ENCODE measurements at regions not wholly inside any gene's neighbourhood (a gene's known extent, or its start where the extent isn't known, plus 50 kb on each side); places are given as distances from the start of the nearest gene placed in this dataset.
"Not testable (repeated sequence)": the region's sequence is repeated elsewhere in the genome, so short reads cannot be mapped to it uniquely, and the experiment has no call there.

DNA sequence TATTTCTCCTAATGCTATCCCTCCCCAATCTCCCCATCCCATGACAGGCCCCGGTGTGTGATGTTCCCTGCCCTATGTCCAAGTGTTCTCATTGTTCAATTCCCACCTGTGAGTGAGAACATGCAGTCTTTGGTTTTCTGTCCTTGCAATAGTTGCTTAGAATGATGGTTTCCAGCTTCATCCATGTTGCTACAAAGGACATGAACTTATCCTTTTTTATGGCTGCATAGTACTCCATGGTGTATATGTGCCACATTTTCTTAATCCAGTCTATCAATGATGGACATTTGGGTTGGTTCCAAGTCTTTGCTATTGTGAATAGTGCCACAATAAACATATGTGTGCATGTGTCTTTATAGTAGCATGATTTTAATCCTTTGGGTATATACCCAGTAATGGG lies 51.3 kb upstream of the RIOK2 start:
- H3K4me3 Mint-ChIP-seq; H3K36me3 Mint-ChIP-seq (ENCODE audit: low read depth); H3K27ac Mint-ChIP-seq; ATAC-seq (ENCODE audit: low read depth); H3K27me3 Mint-ChIP-seq; H3K4me1 Mint-ChIP-seq; DNase-seq; CTCF ChIA-PET; H3K9me3 Mint-ChIP-seq; POLR2A ChIA-PET: not testable (repeated sequence)
- intact Hi-C loops (cut with micrococcal nuclease): loop anchor here (5.0 kb wide), 1 partner anchor 1828 kb away; no protein-coding TSS in a partner anchor

- CTCF ChIA-PET: no interaction called here
- TF ChIP-seq CTCF (IDR thresholded peaks at IDR 0.05): no peak
- intact Hi-C loops (cut with micrococcal nuclease): no loop called here
- H3K9me3 Mint-ChIP-seq: no peaks in the 10 kb centered on the region
- no peak for ATAC-seq (ENCODE audit: low read depth)
- H3K36me3 Mint-ChIP-seq (ENCODE audit: low read depth): peaks cover 2% of the 10 kb centered on the region
- H3K27me3 Mint-ChIP-seq: peaks cover 3% of the 10 kb centered on the region
- H3K4me1 Mint-ChIP-seq: peaks cover 2% of the 10 kb centered on the region
- H3K4me3 Mint-ChIP-seq: no peak overlapping the region
- DNase-seq: no peak
- H3K27ac Mint-ChIP-seq: no peak overlapping the region
- POLR2A ChIA-PET: no interaction called here
Measured at GRCh38 chr5:97242341-97242740, 59.3 kb upstream of the RIOK2 start.

DNA sequence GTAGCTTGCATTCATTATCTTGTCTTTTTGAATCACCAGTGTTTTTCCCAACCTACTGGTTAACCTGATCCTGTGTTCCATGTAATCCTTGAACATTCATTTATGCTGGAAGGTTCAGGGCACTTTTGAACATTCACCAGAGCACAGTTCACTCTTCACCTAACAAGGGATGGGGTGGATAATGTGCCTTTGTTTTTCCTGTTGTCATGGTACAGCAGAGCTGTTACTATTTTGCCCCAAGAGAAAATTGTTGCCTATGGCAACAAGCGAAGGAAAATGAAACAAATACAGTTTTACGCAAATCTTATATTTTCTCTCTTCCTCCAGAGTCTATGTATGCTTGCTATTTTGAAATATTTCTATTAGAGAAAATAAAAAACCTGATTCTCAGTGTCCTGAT lies 60.3 kb upstream of the RIOK2 start:
- H3K9me3 Mint-ChIP-seq: no peaks in the 10 kb centered on the region
- ChIA-PET POLR2A (no interaction called here), CTCF (no interaction called here)
- no peak overlapping the region for H3K27ac Mint-ChIP-seq
- intact Hi-C loops (cut with micrococcal nuclease): no loop called here
- no peak for TF ChIP-seq CTCF (IDR thresholded peaks at IDR 0.05)
- no peak for ATAC-seq (ENCODE audit: low read depth)
- peaks cover 2% of the 10 kb centered on the region for H3K36me3 Mint-ChIP-seq (ENCODE audit: low read depth)
- no peak overlapping the region for H3K4me3 Mint-ChIP-seq
- H3K4me1 Mint-ChIP-seq: peaks cover 2% of the 10 kb centered on the region
- H3K27me3 Mint-ChIP-seq: peaks cover 3% of the 10 kb centered on the region
- DNase-seq: no peak

DNA sequence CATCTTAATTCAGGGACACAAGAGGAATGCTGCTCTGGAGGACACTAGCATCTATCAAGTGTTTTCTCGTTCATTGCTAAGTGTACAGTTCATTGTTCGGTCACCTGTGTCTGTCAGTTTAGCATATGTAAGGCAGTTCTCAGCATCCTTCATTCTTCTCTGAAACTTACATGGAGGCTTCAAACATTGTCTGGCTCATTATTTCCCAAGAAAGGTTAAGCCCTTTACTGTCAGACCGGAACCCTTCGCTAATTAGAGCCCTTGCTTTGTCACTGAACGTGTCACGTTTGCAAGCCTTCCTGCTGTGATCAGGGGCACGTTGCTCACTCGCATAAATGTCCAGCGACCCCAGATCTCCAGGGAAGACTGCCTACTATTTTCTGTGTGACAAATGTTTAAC lies 62.3 kb upstream of the RIOK2 start:
- DNase-seq: no peak
- no peak for TF ChIP-seq CTCF (IDR thresholded peaks at IDR 0.05)
- H3K4me3 Mint-ChIP-seq: no peak overlapping the region
- H3K27me3 Mint-ChIP-seq: no peaks in the 10 kb centered on the region
- no peaks in the 10 kb centered on the region for H3K9me3 Mint-ChIP-seq
- ChIA-PET POLR2A (no interaction called here), CTCF (no interaction called here)
- peaks cover 2% of the 10 kb centered on the region for H3K36me3 Mint-ChIP-seq (ENCODE audit: low read depth)
- H3K4me1 Mint-ChIP-seq: peaks cover 2% of the 10 kb centered on the region
- no peak for ATAC-seq (ENCODE audit: low read depth)
- no peak overlapping the region for H3K27ac Mint-ChIP-seq
- intact Hi-C loops (cut with micrococcal nuclease): no loop called here

DNA sequence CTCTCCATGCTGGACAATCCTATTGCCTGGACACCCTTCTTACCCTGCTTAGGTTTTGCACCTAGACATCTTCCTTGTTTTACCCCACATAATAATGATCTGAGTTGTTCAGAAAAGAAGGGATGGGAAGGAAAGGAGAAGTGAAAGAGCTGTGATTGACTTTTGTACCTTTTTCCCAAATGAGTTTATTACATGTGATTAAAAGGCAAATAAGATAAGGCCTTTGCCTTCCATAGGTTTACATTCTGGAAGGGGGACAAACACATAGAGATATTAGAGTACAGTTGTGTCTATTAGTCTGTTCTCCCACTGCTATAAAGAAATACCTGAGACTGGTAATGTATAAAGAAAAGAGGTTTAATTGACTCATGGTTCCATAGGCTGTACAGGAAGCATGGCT lies 67.1 kb upstream of the RIOK2 start:
- ATAC-seq (ENCODE audit: low read depth) (no peak), DNase-seq (no peak)
- ChIA-PET CTCF (no interaction called here), POLR2A (no interaction called here)
- Mint-ChIP-seq H3K27me3 (peaks cover 2% of the 10 kb centered on the region), H3K36me3 (ENCODE audit: low read depth) (no peaks in the 10 kb centered on the region), H3K4me1 (no peaks in the 10 kb centered on the region), H3K9me3 (peaks cover 4% of the 10 kb centered on the region), H3K4me3 (no peak overlapping the region), H3K27ac (no peak overlapping the region)
- intact Hi-C loops (cut with micrococcal nuclease): no loop called here
- TF ChIP-seq CTCF (IDR thresholded peaks at IDR 0.05): no peak

DNA sequence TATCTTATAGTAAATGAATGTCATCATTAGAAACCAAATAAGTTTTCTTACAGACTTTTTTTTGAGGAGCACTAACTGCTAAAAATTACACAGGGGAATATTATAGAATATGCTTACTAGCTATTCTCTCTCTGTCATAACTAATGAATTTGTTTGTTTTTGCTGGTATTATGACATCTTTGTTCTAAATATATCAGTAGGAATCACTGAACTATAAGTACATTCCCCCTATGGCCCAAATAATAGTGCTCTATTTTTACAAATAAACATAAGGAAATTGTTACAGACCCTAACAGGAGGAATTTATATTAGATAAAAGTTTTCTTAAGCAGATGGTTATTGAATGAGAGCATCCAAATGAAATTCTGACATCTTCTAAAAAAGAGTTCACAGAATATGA lies 83.0 kb upstream of the RIOK2 start:
- no peak for DNase-seq
- no peaks in the 10 kb centered on the region for H3K27me3 Mint-ChIP-seq
- intact Hi-C loops (cut with micrococcal nuclease): no loop called here
- ATAC-seq (ENCODE audit: low read depth): no peak
- ChIA-PET POLR2A (no interaction called here), CTCF (no interaction called here)
- no peak overlapping the region for H3K4me3 Mint-ChIP-seq
- H3K27ac Mint-ChIP-seq: no peak overlapping the region
- H3K36me3 Mint-ChIP-seq (ENCODE audit: low read depth): no peaks in the 10 kb centered on the region
- no peak for TF ChIP-seq CTCF (IDR thresholded peaks at IDR 0.05)
- H3K4me1 Mint-ChIP-seq: no peaks in the 10 kb centered on the region
- H3K9me3 Mint-ChIP-seq: peaks cover 2% of the 10 kb centered on the region

Data from activated B cell treated with CpG ODN at 0.5 μM for 24 hours (primary cell).